Adrenal gland (tissue), 5 donors: ENCODE measurements at regions not wholly inside any gene's neighbourhood (a gene's known extent, or its start where the extent isn't known, plus 50 kb on each side); places are given as distances from the start of the nearest gene placed in this dataset.

Experiments used
- CTCF ChIP-seq, 6 experiments: fragments of 450-650 bp in 4 of 6; fragments of 200-600 bp in 2 of 6; sonication (generic) in 1 of 6; IDR thresholded peaks; 1 replicate in 5 of 6; 2 replicates in 1 of 6; pipeline versions ENCODE4 v1.5.1 to v1.8.0; 2016 to 2021; ENCODE audit warnings: antibody characterized with exemption in 6 of 6, mild to moderate bottlenecking in 2 of 6, moderate library complexity in 1 of 6
- POLR2A ChIP-seq, 2 donors: fragments of 450-650 bp; IDR thresholded peaks; one replicate each; pipeline ENCODE4 v1.6.1; 2017; ENCODE audit warnings: antibody characterized with exemption in 2 of 2, mild to moderate bottlenecking in 2 of 2, moderate library complexity in 1 of 2
- donor health status: DM: no; HTN: no; CAD: no.

GRCh38 chr21:18191139-18191538, 53.5 kb upstream of the CHODL start:
- no peak for TF ChIP-seq CTCF (IDR thresholded peaks at IDR 0.05)
- no peak for TF ChIP-seq POLR2A (IDR thresholded peaks at IDR 0.05)
